Kidney (tissue), 13 donors: ENCODE measurements at regions not wholly inside any gene's neighbourhood (a gene's known extent, or its start where the extent isn't known, plus 50 kb on each side); places are given as distances from the start of the nearest gene placed in this dataset.
A peak's percentile ranks its signal among the peaks of the same experiment; 100 is the strongest.

Experiments used
- DNase-seq, 5 donors: peaks; one replicate each; pipeline ENCODE4 v3.0.0-alpha.2; 2013 to 2020
- FAIRE-seq: peaks from 2 replicates; lab custom pipeline; 2012; peaks lifted over from hg19 to GRCh38; lab: Jason Lieb, UNC
- H3K27ac ChIP-seq, 2 donors: one replicate each; pipeline ENCODE4 v1.7.0; 2013; ENCODE audit warnings: low read depth in 2 of 2, low read length in 2 of 2, inconsistent platforms in 1 of 2
- H3K27me3 ChIP-seq: one replicate; pipeline ENCODE4 v1.7.1; 2013; ENCODE audit warnings: low read length, inconsistent platforms; ENCODE audit not compliant: control insufficient read depth, insufficient read depth
- H3K36me3 ChIP-seq, 3 donors: one replicate each; pipeline versions ENCODE4 v1.7.0 to v1.7.1; 2013; ENCODE audit warnings: low read length in 3 of 3, control low read depth in 1 of 3, inconsistent platforms in 1 of 3; ENCODE audit not compliant: insufficient read depth in 3 of 3, control insufficient read depth in 2 of 3
- H3K4me1 ChIP-seq, 3 donors: one replicate each; pipeline versions ENCODE4 v1.7.0 to v1.7.1; 2013; ENCODE audit warnings: low read length in 3 of 3, inconsistent platforms in 1 of 3, low read depth in 1 of 3; ENCODE audit not compliant: control insufficient read depth in 2 of 3, insufficient read depth in 2 of 3
- H3K4me3 ChIP-seq, 3 donors: one replicate each; pipeline versions ENCODE4 v1.7.0 to v1.8.1; 2013; ENCODE audit warnings: low read length in 3 of 3, control low read depth in 1 of 3, inconsistent platforms in 1 of 3
- H3K9ac ChIP-seq, 3 donors: one replicate each; pipeline versions ENCODE4 v1.7.0 to v1.7.1; 2013; ENCODE audit warnings: low read length in 3 of 3, control low read depth in 1 of 3, inconsistent platforms in 1 of 3
- H3K9me3 ChIP-seq, 3 donors: one replicate each; pipeline versions ENCODE4 v1.7.0 to v1.7.1; 2013; ENCODE audit warnings: low read length in 3 of 3, control low read depth in 1 of 3, inconsistent platforms in 1 of 3; ENCODE audit not compliant: control insufficient read depth in 2 of 3, insufficient read depth in 1 of 3
- intact Hi-C: fragments of 100-400 bp; cut with DNase I; formaldehyde crosslinking; loops from one replicate; pipeline ENCODE4 v1.11.1; 2022
- TF ChIP-seq, protein P1 (sequence below): IDR thresholded peaks from 3 replicates; pipeline ENCODE4 v1.5.1; 2012; ENCODE audit warnings: mild to moderate bottlenecking, moderate library complexity, borderline replicate concordance; ENCODE audit not compliant: insufficient read depth; ENCODE audit errors: extremely low read depth
- donor health status: control.
- donor health status: control.
- donor health status: control.
- donor health status: control.
- donor health status: control.
- donor health status: DM: yes; HTN: yes; CAD: no.
- donor health status: Normal renal cell carcinoma (clear cell type).

DNA sequence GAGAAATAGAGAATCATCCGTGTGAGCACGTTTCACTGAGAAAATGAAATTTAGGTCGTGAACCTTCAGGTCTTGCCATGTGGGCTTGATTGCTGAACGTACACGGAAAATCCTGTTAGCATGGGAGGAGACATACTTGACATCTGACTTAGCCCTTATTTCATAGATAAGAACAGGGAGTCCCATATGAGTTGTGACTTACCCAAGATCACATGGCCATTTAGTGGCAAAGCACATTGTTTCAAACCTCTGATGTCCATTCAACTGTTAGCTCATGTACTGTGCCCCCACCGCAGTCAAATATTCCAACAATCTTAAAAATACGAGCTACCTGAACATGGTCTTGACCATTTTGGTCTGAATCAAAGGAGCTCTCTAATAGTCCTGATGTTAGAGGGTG, 411.2 kb upstream of the FZD8 start:
- Histone ChIP-seq H3K4me1 (no peaks in the 10 kb centered on the region), H3K27ac (no peak overlapping the region), H3K27me3 (no peaks in the 10 kb centered on the region), H3K4me3 (no peak overlapping the region), H3K36me3 (no peaks in the 10 kb centered on the region), H3K9me3 (no peaks in the 10 kb centered on the region), H3K9ac (no peak overlapping the region)
- intact Hi-C loops: no loop called here
- TF ChIP-seq, protein P1, sequence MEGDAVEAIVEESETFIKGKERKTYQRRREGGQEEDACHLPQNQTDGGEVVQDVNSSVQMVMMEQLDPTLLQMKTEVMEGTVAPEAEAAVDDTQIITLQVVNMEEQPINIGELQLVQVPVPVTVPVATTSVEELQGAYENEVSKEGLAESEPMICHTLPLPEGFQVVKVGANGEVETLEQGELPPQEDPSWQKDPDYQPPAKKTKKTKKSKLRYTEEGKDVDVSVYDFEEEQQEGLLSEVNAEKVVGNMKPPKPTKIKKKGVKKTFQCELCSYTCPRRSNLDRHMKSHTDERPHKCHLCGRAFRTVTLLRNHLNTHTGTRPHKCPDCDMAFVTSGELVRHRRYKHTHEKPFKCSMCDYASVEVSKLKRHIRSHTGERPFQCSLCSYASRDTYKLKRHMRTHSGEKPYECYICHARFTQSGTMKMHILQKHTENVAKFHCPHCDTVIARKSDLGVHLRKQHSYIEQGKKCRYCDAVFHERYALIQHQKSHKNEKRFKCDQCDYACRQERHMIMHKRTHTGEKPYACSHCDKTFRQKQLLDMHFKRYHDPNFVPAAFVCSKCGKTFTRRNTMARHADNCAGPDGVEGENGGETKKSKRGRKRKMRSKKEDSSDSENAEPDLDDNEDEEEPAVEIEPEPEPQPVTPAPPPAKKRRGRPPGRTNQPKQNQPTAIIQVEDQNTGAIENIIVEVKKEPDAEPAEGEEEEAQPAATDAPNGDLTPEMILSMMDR: no peak
- DNase-seq: no peak
- no peak for FAIRE-seq

DNA sequence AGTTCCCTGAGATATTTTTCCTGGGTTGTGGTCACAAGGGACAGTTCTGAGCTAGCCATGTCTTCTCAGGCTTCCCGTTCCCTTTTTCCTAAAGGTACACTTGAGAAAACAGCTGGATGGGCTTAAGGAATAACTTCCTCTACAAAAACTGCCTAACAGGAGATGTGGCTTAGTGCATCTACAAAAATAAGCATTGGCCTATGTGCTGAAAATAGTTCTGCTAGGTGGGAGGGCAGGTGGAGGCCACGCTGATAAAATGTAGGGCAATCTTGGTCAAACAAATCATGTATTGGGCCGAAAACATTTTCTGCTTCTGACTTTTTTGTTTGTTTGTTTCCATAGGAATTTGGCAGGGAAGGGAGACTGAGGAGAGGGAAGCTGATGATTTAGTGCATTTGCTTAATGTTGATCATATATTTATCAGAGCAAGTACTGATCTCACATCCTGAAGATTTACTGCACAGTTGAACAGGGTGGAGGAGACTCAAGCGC, 409.4 kb upstream of the FZD8 start:
- intact Hi-C loops: no loop called here
- Histone ChIP-seq H3K27me3 (no peaks in the 10 kb centered on the region), H3K4me3 (no peak overlapping the region), H3K9me3 (no peaks in the 10 kb centered on the region), H3K27ac (no peak overlapping the region), H3K4me1 (no peaks in the 10 kb centered on the region), H3K9ac (no peak overlapping the region), H3K36me3 (no peaks in the 10 kb centered on the region)
- TF ChIP-seq, protein P1: no peak
- FAIRE-seq: no peak
- DNase-seq: peak in 2 of 5 donors; percentile 40 to 53

DNA sequence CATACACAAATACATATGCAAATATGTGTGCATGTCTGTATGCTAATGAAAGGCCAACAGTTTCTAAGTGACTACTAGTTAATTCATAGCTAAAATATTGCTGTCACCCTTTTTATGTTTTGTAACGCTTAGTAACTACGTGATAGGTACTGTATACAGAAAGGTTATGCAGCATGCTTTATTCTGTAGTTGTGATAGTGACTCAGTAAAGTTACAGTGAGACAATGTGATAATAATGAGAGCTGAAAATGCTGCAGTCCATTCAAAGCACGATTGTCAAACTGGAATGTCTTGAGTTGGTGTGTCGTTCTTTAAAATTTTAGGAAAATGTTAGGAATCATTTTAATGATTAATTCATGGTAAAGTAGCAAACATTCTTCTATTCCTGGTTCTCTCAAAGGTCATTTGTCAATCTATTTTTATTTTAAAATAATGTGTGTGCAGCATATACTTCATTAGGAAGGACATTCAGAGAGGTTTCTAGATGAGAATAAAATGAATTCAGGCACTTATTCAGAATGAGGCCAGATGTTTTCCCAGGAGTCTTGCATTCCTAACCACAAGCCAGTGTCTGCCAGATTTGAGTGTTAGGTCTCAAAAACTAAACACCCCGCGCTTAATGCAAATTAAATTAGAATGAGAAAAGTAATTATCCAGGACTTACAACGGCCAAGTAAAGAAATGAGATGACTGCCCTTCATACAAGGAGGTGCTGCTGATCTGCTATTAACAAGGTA, 408.8 kb upstream of the FZD8 start:
- Histone ChIP-seq H3K27ac (no peak overlapping the region), H3K4me3 (no peak overlapping the region), H3K9me3 (no peaks in the 10 kb centered on the region), H3K9ac (no peak overlapping the region), H3K4me1 (no peaks in the 10 kb centered on the region), H3K36me3 (no peaks in the 10 kb centered on the region), H3K27me3 (no peaks in the 10 kb centered on the region)
- TF ChIP-seq, protein P1: no peak
- intact Hi-C loops: no loop called here
- DNase-seq (peak in 1 of 5 donors; percentile 24), FAIRE-seq (no peak)
